ENCODE measurements at regions not wholly inside any gene's neighbourhood (a gene's known extent, or its start where the extent isn't known, plus 50 kb on each side); places are given as distances from the start of the nearest gene placed in this dataset.

DNA sequence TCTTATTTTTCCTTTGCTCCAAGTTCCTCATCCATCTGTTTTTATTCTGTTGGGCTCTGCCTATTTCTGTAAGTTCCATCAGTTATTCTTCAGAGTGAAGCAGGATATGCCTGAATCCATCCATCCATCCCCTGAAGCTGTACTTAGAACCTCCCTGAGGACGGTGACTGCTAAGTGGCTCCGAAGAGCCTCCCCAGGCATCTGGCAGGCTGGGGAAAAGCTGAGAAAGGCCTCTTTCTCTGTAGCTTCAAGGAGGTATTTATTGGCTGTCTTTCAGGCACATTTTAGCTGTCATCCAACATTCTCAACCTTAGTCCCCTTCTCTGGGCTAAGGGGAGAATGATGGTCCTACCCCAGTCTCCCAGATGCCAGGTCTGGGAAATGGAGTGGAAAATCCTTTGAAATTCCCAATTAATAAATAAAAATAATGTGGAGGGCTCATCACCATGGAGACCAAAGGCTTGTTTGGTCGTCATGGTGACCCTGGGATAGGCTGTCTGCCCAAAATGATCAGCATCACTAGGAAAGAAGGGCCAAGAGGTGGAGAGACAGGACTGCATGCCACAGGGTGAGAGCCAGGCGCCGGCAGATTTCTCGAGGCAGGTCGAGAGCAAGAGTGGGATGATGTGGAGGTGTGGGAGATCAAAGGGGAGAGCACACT is 82.0 kb downstream of the UBIAD1 start:
- H3K27ac ChIP-seq (replicated peaks), result no peak overlapping the region
- no peak for DNase-seq (ENCODE audit: low read depth in 1 of 2, low spot score in 1 of 2)
- TF ChIP-seq, protein P1, sequence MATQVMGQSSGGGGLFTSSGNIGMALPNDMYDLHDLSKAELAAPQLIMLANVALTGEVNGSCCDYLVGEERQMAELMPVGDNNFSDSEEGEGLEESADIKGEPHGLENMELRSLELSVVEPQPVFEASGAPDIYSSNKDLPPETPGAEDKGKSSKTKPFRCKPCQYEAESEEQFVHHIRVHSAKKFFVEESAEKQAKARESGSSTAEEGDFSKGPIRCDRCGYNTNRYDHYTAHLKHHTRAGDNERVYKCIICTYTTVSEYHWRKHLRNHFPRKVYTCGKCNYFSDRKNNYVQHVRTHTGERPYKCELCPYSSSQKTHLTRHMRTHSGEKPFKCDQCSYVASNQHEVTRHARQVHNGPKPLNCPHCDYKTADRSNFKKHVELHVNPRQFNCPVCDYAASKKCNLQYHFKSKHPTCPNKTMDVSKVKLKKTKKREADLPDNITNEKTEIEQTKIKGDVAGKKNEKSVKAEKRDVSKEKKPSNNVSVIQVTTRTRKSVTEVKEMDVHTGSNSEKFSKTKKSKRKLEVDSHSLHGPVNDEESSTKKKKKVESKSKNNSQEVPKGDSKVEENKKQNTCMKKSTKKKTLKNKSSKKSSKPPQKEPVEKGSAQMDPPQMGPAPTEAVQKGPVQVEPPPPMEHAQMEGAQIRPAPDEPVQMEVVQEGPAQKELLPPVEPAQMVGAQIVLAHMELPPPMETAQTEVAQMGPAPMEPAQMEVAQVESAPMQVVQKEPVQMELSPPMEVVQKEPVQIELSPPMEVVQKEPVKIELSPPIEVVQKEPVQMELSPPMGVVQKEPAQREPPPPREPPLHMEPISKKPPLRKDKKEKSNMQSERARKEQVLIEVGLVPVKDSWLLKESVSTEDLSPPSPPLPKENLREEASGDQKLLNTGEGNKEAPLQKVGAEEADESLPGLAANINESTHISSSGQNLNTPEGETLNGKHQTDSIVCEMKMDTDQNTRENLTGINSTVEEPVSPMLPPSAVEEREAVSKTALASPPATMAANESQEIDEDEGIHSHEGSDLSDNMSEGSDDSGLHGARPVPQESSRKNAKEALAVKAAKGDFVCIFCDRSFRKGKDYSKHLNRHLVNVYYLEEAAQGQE (IDR thresholded peaks at IDR 0.05; ENCODE audit: insufficient replicate concordance, low read depth), result no peak
- no peak for TF ChIP-seq GABPA (IDR thresholded peaks at IDR 0.05; ENCODE audit: low read depth)
- no peak for TF ChIP-seq POLR2AphosphoS5 (IDR thresholded peaks at IDR 0.05; ENCODE audit: low read depth)
- H3K4me3 ChIP-seq (replicated peaks; ENCODE audit: insufficient read depth, low read length), result no peak overlapping the region
- no peaks in the 10 kb centered on the region for H3K27me3 ChIP-seq (ENCODE audit: insufficient read depth, poor library complexity, severe bottlenecking)

DNA sequence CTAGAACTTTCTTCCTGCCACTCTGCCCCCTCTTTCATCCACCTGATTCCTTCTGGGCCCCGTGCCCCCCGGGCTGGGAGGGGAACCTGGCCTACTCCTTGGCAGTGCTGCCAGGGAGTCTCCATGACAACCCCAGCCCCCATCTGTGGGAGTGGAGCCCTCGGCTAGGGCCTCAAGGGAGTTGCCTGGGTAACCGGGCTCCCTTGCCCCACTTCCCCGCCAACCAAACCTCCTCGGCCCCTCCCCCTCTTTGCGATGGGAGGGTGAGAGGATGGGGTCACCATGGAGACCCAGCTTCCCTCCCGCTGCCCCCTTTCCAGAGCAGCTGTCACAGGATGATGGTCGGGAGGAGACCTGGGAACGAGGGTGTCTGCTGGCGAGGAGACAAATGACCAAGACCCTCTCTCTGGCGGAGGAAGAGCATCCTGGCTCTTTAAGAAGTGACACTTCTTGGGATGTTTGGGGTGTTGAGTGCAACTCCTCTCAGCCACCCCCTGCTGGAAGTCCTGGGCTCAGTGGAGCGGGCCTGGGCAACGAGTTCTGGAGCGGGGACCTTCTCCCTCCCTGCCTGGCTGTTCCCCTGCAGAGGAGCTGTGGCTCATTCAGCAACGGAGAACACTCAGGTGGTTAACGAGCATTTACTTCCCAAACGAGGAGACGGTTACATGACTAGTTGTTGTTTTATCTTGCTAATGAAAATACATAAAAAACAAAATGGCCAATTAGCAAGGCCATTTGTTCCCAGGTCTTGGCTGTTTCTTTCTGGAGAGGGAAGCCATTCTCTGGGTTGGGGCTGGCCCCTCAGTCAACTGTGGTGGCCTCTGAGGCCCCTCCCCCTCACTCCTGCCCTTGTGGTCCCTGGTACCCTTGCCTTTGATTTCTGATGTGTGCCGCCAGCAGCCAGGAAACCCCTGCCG is 82.8 kb downstream of the UBIAD1 start:
- Histone ChIP-seq H3K27ac (replicated peaks) (no peak overlapping the region), H3K4me3 (replicated peaks; ENCODE audit: insufficient read depth, low read length) (no peak overlapping the region), H3K27me3 (ENCODE audit: insufficient read depth, poor library complexity, severe bottlenecking) (no peaks in the 10 kb centered on the region)
- TF ChIP-seq, protein P1 (IDR thresholded peaks at IDR 0.05; ENCODE audit: insufficient replicate concordance, low read depth), result no peak
- TF ChIP-seq POLR2AphosphoS5 (IDR thresholded peaks at IDR 0.05; ENCODE audit: low read depth) (no peak), SPI1 (IDR thresholded peaks at IDR 0.05; ENCODE audit: borderline replicate concordance, low read depth) (no peak), GABPA (IDR thresholded peaks at IDR 0.05; ENCODE audit: low read depth) (no peak)
- TF ChIP-seq, protein P2, sequence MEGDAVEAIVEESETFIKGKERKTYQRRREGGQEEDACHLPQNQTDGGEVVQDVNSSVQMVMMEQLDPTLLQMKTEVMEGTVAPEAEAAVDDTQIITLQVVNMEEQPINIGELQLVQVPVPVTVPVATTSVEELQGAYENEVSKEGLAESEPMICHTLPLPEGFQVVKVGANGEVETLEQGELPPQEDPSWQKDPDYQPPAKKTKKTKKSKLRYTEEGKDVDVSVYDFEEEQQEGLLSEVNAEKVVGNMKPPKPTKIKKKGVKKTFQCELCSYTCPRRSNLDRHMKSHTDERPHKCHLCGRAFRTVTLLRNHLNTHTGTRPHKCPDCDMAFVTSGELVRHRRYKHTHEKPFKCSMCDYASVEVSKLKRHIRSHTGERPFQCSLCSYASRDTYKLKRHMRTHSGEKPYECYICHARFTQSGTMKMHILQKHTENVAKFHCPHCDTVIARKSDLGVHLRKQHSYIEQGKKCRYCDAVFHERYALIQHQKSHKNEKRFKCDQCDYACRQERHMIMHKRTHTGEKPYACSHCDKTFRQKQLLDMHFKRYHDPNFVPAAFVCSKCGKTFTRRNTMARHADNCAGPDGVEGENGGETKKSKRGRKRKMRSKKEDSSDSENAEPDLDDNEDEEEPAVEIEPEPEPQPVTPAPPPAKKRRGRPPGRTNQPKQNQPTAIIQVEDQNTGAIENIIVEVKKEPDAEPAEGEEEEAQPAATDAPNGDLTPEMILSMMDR (IDR thresholded peaks at IDR 0.05; ENCODE audit: insufficient read depth, low read length), result no peak
- DNase-seq (ENCODE audit: low read depth in 1 of 2, low spot score in 1 of 2), result no peak

DNA sequence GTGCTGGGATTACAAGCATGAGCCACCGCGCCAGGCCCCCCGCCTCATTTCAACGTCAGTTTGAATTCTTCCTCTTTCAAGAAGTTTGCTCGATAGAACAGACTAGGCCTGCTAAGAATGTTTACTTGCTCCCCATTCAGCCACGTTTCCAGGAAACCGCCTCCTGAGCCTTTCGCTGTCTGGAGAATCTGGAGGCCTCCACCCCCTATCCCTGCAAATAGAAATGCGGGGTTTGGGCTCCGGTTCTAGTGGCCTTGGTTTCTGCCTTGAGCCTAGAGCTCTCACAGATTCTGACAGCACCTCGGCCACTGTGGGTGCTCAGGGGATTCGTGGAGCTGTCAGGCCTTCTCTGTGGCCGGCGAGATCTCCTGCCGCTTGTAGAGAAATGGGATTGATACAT is 84.3 kb downstream of the UBIAD1 start:
- Histone ChIP-seq H3K27ac (replicated peaks) (no peak overlapping the region), H3K27me3 (ENCODE audit: insufficient read depth, poor library complexity, severe bottlenecking) (no peaks in the 10 kb centered on the region), H3K4me3 (replicated peaks; ENCODE audit: insufficient read depth, low read length) (no peak overlapping the region)
- TF ChIP-seq, protein P2 (IDR thresholded peaks at IDR 0.05; ENCODE audit: insufficient read depth, low read length), result no peak
- DNase-seq (ENCODE audit: low read depth in 1 of 2, low spot score in 1 of 2), result no peak

DNA sequence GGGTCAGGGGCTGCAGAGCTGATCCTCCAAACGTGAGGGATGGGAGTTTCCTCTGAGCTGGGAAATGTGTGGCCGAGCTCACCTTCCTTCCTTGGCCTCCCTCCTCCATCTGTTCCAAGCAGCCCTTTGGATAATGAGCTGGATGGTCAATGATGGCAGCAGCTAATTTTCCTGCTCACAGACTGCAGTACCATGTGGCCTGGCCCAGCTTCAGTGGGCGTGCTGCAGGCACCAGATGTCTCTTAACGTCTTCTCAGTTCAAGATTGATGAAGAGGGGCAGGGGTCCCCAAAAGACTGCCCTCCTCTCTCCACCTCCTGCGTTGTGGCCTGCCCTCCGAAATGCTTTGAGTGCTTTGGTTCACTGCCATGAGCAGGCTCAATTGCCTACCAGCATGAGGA is 86.0 kb downstream of the UBIAD1 start:
- no peak for TF ChIP-seq SPI1 (IDR thresholded peaks at IDR 0.05; ENCODE audit: borderline replicate concordance, low read depth)
- TF ChIP-seq, protein P1 (IDR thresholded peaks at IDR 0.05; ENCODE audit: insufficient replicate concordance, low read depth), result no peak
- no peak for TF ChIP-seq GABPA (IDR thresholded peaks at IDR 0.05; ENCODE audit: low read depth)
- TF ChIP-seq, protein P2 (IDR thresholded peaks at IDR 0.05; ENCODE audit: insufficient read depth, low read length), result no peak
- no peak for TF ChIP-seq POLR2AphosphoS5 (IDR thresholded peaks at IDR 0.05; ENCODE audit: low read depth)
- Histone ChIP-seq H3K27ac (replicated peaks) (no peak overlapping the region), H3K27me3 (ENCODE audit: insufficient read depth, poor library complexity, severe bottlenecking) (no peaks in the 10 kb centered on the region)

More for the DNA sequence above, 86.0 kb downstream of the UBIAD1 start:
- H3K4me3 ChIP-seq (replicated peaks; ENCODE audit: insufficient read depth, low read length), result no peak overlapping the region
- DNase-seq (ENCODE audit: low read depth in 1 of 2, low spot score in 1 of 2), result no peak

All from HL-60 (cell line).